ENCODE measurements at regions not wholly inside any gene's neighbourhood (a gene's known extent, or its start where the extent isn't known, plus 50 kb on each side); places are given as distances from the start of the nearest gene placed in this dataset.

- no peaks in the 10 kb centered on the region for H3K27me3 Mint-ChIP-seq (ENCODE audit: low read depth)
- H3K27ac Mint-ChIP-seq (ENCODE audit: unreplicated experiment), result peak overlapping the region; percentile 93
- no peak for DNase-seq (ENCODE audit: low spot score)
- peak overlapping the region; percentile 37 for H3K4me3 Mint-ChIP-seq (ENCODE audit: unreplicated experiment)
- H3K9me3 Mint-ChIP-seq (ENCODE audit: low read depth), result peaks cover 5% of the 10 kb centered on the region
- TF ChIP-seq, protein P1, sequence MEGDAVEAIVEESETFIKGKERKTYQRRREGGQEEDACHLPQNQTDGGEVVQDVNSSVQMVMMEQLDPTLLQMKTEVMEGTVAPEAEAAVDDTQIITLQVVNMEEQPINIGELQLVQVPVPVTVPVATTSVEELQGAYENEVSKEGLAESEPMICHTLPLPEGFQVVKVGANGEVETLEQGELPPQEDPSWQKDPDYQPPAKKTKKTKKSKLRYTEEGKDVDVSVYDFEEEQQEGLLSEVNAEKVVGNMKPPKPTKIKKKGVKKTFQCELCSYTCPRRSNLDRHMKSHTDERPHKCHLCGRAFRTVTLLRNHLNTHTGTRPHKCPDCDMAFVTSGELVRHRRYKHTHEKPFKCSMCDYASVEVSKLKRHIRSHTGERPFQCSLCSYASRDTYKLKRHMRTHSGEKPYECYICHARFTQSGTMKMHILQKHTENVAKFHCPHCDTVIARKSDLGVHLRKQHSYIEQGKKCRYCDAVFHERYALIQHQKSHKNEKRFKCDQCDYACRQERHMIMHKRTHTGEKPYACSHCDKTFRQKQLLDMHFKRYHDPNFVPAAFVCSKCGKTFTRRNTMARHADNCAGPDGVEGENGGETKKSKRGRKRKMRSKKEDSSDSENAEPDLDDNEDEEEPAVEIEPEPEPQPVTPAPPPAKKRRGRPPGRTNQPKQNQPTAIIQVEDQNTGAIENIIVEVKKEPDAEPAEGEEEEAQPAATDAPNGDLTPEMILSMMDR (IDR thresholded peaks at IDR 0.05), result no peak
- peaks cover 53% of the 10 kb centered on the region for H3K4me1 Mint-ChIP-seq (ENCODE audit: low read depth)
- peaks cover 6% of the 10 kb centered on the region for H3K36me3 Mint-ChIP-seq (ENCODE audit: low read depth)
Observed at GRCh38 chr2:189379287-189379630, 62.0 kb upstream of the WDR75 start.

GRCh38 chr2:189379731-189380261 lies 61.5 kb upstream of the WDR75 start:
- no peak for DNase-seq (ENCODE audit: low spot score)
- peak overlapping the region; percentile 37 for H3K4me3 Mint-ChIP-seq (ENCODE audit: unreplicated experiment)
- TF ChIP-seq, protein P1 (IDR thresholded peaks at IDR 0.05), result no peak
- H3K9me3 Mint-ChIP-seq (ENCODE audit: low read depth), result peaks cover 7% of the 10 kb centered on the region
- H3K27me3 Mint-ChIP-seq (ENCODE audit: low read depth), result no peaks in the 10 kb centered on the region
- peak overlapping the region; percentile 93 for H3K27ac Mint-ChIP-seq (ENCODE audit: unreplicated experiment)
- peaks cover 48% of the 10 kb centered on the region for H3K4me1 Mint-ChIP-seq (ENCODE audit: low read depth)
- H3K36me3 Mint-ChIP-seq (ENCODE audit: low read depth), result peaks cover 8% of the 10 kb centered on the region

- no peak overlapping the region for H3K27ac Mint-ChIP-seq (ENCODE audit: unreplicated experiment)
- peaks cover 14% of the 10 kb centered on the region for H3K9me3 Mint-ChIP-seq (ENCODE audit: low read depth)
- peaks cover 26% of the 10 kb centered on the region for H3K4me1 Mint-ChIP-seq (ENCODE audit: low read depth)
- H3K36me3 Mint-ChIP-seq (ENCODE audit: low read depth), result peaks cover 8% of the 10 kb centered on the region
- TF ChIP-seq, protein P1 (IDR thresholded peaks at IDR 0.05), result no peak
- H3K27me3 Mint-ChIP-seq (ENCODE audit: low read depth), result no peaks in the 10 kb centered on the region
- no peak for DNase-seq (ENCODE audit: low spot score)
- no peak overlapping the region for H3K4me3 Mint-ChIP-seq (ENCODE audit: unreplicated experiment)
Observed at GRCh38 chr2:189382668-189383067, 58.6 kb upstream of the WDR75 start.

- DNase-seq (ENCODE audit: low spot score), result no peak
- H3K9me3 Mint-ChIP-seq (ENCODE audit: low read depth), result peaks cover 18% of the 10 kb centered on the region
Observed at GRCh38 chr2:189386741-189387140, 54.5 kb upstream of the WDR75 start.

DNA sequence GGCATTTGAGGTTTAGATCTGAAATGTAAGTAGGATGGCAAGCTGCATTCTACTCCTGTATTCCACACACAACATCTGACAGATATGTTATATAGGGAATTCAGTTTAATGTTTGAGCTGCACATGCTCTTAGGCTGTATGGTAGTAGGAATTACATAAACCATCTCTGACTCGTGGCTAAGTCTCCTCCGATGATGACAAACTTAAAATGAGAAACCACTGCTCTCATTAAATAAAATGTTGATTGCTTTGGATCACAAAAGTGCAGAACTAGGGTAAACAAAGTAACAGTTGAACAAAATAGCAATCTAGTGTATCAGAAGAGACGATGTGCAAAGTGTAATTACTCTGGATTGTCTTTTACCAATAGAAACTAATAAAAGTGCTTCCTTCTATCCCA lies 50.1 kb upstream of the WDR75 start:
- Mint-ChIP-seq H3K9me3 (ENCODE audit: low read depth) (peaks cover 10% of the 10 kb centered on the region), H3K4me3 (ENCODE audit: unreplicated experiment) (no peak overlapping the region), H3K36me3 (ENCODE audit: low read depth) (no peaks in the 10 kb centered on the region), H3K27me3 (ENCODE audit: low read depth) (no peaks in the 10 kb centered on the region), H3K27ac (ENCODE audit: unreplicated experiment) (no peak overlapping the region), H3K4me1 (ENCODE audit: low read depth) (peaks cover 23% of the 10 kb centered on the region)
- TF ChIP-seq, protein P1 (IDR thresholded peaks at IDR 0.05), result no peak
- DNase-seq (ENCODE audit: low spot score), result no peak

More at GRCh38 chr2:189386741-189387140, 54.5 kb upstream of the WDR75 start:
- no peaks in the 10 kb centered on the region for H3K27me3 Mint-ChIP-seq (ENCODE audit: low read depth)
- TF ChIP-seq, protein P1 (IDR thresholded peaks at IDR 0.05), result no peak
- H3K4me1 Mint-ChIP-seq (ENCODE audit: low read depth), result peaks cover 13% of the 10 kb centered on the region
- no peak overlapping the region for H3K4me3 Mint-ChIP-seq (ENCODE audit: unreplicated experiment)
- peaks cover 8% of the 10 kb centered on the region for H3K36me3 Mint-ChIP-seq (ENCODE audit: low read depth)
- H3K27ac Mint-ChIP-seq (ENCODE audit: unreplicated experiment), result no peak overlapping the region

All from chondrocyte (in vitro differentiated cells).